ENCODE measurements at regions not wholly inside any gene's neighbourhood (a gene's known extent, or its start where the extent isn't known, plus 50 kb on each side); places are given as distances from the start of the nearest gene placed in this dataset.
A peak's percentile ranks its signal among the peaks of the same experiment; 100 is the strongest.

GRCh38 chr5:124692950-124693349, 53.5 kb downstream of the ZNF608 start:
- DNase-seq: no peak

- DNase-seq: no peak
Observed at GRCh38 chr5:124692324-124692723, 54.1 kb downstream of the ZNF608 start.

- no peak for DNase-seq
Observed at GRCh38 chr5:124689653-124690052, 56.8 kb downstream of the ZNF608 start.

GRCh38 chr5:124686239-124687004, 60.0 kb downstream of the ZNF608 start:
- peak in 1 of 4 experiments; percentile 5 for DNase-seq

DNA sequence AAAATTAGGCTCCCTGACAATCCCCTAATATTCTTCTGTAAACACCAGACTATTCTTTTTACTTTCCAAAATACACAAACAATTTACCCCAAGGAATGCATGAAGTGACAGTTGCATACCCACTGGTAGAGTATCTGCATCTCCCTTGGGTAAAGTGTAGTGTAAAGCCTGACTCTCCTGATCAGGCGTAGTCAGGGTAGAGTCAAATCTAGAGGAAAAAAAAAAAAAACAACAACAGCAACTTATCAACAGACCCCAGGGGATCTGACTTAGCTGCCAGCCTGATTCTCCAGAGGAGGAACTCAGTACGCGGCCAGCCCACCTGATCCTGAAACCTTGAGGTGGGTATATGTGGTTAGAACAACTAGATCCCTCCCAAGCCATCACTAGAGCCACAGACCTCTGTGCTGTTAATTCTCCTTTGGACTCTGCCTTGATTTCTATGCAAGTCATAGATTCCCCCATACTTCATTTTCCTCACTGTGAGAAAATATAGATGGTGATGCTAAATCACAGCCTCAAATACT, 61.0 kb downstream of the ZNF608 start:
- DNase-seq: no peak

- no peak for DNase-seq
Observed at GRCh38 chr5:124683917-124684555, 62.4 kb downstream of the ZNF608 start.

- no peak for DNase-seq
Observed at GRCh38 chr5:124679578-124680199, 66.8 kb downstream of the ZNF608 start.

DNA sequence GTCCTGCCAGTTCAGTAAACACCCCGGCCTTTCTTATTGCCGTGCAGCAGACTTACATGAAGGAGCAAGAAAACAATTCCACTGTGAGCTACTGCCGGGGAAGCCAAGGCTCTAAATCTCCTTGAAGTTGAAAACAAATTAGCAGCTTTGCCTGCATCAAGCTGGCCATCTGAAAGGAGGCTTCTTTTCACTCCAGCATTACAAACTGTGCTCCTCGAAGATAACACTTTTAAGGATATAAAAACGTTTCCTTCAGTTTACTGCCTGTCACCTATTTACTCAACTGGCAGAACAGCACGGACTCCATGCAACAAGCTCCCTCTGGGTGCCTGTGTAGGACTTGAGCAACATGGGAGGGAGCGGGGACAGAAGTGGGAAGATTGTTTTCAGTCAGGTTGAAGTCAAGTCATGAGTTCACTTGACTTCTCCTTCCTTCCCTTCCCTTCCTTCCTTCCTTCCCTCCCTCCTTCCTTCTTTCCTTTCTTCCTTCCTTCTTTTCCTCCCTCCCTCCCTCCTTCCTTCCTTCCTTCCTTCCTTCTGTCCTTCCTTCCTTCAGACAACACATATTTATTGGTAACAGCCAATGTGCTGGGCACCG, 67.4 kb downstream of the ZNF608 start:
- DNase-seq: peak in 2 of 4 experiments; percentile 12 to 16

- no peak for DNase-seq
Observed at GRCh38 chr5:124678468-124678867, 68.0 kb downstream of the ZNF608 start.

DNA sequence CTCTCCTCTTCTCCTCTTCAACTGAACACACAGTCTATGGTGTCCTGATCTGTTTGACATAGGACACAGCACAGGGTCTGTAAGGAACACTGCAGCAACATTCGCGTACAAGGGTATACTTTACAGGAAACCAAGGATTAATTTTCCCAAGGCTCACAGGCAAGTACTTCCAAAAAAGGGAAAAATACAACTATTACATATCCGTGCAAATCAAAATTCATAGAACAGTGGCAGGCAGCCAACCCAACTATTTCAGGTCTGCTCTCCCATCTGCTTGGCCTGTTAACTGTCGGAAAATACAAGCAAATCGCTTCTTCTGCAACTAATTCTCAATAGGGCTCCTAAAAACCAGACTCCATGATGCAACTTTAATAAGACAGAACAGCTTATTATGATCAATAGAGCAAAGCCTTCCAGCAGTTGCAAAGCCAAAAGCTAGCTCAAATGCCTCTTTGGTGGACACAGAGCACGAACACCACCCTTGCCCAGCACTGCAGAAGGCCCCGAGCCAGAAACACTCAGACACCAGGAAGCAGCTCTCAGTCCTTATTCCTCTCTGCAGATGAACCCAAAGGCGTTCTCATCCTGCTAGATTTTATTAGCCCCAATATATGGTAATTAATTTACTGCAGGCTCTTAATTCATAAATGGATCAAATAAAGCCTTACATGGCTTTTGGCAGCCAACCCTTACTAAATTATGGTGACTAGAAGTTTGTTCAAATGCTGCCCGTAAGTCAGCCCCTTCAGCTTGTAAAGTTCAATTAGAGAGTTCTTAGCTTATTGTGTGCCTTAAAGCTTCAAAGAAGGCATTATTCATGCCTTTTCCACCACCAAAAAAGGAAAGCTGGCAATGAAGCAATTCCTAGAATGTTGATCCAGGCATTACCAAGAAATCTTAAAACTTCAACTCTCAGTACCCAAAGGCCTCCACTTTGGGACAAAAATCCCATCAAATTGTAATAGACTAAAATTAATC, 68.8 kb downstream of the ZNF608 start:
- no peak for DNase-seq

GRCh38 chr5:124675931-124676846, 70.2 kb downstream of the ZNF608 start:
- DNase-seq: no peak

- DNase-seq: no peak
Observed at GRCh38 chr5:124671193-124671592, 75.2 kb downstream of the ZNF608 start.

- no peak for DNase-seq
Observed at GRCh38 chr5:124670722-124671184, 75.7 kb downstream of the ZNF608 start.

DNA sequence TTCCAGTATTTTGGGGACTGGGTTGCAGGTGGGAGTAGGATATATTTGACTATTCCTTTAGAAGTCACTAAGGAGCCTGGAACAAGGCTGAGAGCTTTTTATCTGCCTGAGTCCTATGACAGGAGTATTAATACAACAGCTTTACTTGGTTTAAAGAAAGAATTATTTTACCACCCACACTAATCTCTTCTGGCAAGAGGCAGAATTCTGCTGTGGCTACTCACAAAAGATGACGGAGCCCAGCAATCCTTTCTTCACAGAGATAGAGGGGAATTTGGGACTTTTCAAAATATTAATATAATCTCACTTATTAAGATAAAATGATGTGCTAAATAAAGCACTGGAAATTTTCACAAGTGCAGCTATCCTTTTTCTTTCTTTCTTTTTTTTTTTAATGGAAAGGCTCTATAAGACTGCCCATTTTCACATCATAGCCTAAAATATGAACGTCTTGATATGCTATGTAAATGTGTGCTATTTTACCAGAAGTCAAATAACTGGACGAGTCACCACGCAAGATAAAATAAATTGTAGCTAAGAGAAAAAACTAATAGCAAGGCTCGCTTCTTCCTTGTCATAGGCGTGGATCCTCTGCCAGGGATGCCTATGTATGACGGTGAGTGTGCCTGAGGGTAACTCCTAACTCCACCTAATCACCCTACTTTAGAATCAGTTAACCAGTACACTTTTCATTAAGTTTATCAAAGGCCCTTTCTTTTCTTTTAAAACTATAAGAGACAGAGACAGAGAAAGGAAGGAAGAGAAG, 76.3 kb downstream of the ZNF608 start:
- DNase-seq: no peak

GRCh38 chr5:124669300-124669648, 77.2 kb downstream of the ZNF608 start:
- DNase-seq: no peak

- no peak for DNase-seq
Observed at GRCh38 chr5:124668353-124669299, 77.8 kb downstream of the ZNF608 start.

DNA sequence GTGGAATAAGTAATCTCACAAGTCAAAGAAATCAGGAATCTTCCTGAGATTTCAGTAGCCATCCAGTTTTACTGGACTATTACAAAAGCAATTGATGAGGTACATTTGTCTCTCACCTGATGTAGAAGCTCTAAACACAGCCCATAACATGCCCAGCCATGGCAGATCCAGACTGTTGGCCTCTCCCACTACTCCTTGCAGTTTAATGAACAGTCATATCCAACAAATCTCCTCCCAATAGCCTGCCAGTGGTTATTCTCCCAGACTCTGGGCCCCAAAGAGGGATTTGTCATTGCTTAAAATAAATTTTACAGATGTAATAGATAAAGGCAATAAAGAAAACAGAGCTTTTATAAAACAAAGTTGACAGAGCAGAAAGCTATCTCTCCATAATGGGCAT, 80.8 kb downstream of the ZNF608 start:
- no peak for DNase-seq

DNA sequence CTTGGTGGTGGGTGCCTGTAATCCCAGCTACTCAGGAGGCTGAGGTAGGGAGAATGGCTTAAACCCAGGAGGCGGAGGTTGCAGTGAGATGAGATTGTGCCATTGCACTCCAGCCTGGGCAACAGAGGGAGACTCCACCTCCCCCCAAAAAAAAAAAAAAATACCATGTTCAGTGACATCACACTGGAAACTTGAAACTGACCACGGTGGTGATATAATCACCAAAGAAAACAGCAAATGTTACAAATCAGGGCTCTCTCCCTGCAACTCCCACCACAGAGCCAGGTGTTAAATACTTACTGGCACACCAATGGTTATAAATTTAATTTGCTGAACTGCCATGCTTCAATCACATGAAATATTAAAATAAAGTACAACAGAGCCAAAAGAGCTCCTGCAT, 81.4 kb downstream of the ZNF608 start:
- no peak for DNase-seq

DNA sequence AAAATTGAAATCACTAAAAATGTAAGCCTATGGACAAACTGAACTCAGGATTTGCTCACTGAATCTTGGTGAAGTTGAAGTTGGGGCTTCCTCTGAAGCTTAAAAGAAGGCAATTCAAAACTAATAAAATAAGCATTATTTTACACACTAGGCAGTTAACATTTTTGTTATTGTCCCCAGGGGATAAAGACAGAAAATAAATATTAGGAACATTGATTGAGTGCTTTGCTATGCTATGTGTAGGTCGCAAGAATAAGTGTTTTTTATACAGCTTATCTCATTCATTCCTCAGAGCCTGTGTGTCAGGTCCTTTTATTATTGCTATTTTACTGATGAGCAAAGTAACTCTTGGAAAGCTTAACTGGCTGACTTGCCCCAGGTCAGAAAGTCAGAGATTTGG, 82.2 kb downstream of the ZNF608 start:
- DNase-seq: no peak

Data from suppressor macrophage (primary cell).